ENCODE measurements at regions not wholly inside any gene's neighbourhood (a gene's known extent, or its start where the extent isn't known, plus 50 kb on each side); places are given as distances from the start of the nearest gene placed in this dataset.

- H3K27me3 ChIP-seq (ENCODE audit: control insufficient read depth in 1 of 2, insufficient read depth in 2 of 2, low read length in 2 of 2), result no peaks in the 10 kb centered on the region
- POLR2A ChIA-PET, result no interaction called here
- no peak overlapping the region for H3K27ac Mint-ChIP-seq
Measured at GRCh38 chr5:28386712-28387111, 1348.3 kb upstream of the CDH9 start.

DNA sequence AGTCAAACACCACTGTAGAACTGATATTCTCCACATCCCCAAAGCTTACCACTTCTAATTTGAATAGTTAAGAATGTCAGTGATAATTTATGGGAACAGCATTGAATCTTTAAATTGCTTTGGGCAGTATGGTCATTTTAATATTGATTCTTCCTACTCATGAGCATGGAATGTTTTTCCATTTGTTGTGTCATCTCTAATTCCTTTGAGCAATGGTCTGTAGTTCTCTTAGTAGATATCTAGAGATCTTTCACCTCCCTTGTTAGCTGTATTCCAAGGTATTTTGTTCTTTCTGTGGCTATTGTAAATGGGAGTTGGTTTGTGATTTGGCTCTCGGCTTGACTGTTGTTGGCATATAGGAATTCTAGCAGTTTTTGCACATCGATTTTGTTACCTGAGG, 1341.8 kb upstream of the CDH9 start:
- ChIA-PET CTCF (no interaction called here), POLR2A (no interaction called here)
- Mint-ChIP-seq H3K9me3 (peaks cover 17% of the 10 kb centered on the region), H3K36me3 (ENCODE audit: low read depth) (no peaks in the 10 kb centered on the region), H3K27ac (no peak overlapping the region), H3K4me1 (ENCODE audit: low read depth) (no peaks in the 10 kb centered on the region), H3K27me3 (no peaks in the 10 kb centered on the region), H3K4me3 (no peak overlapping the region)
- H3K4me1 ChIP-seq (ENCODE audit: insufficient read depth, low read length), result no peaks in the 10 kb centered on the region
- no peak for ATAC-seq (ENCODE audit: poor library complexity)
- H3K9me3 ChIP-seq (ENCODE audit: control insufficient read depth in 1 of 2, insufficient read depth in 1 of 2, low read length in 2 of 2), result no peaks in the 10 kb centered on the region
- H3K36me3 ChIP-seq (ENCODE audit: insufficient read depth, low read length), result no peaks in the 10 kb centered on the region
- no peak for TF ChIP-seq CTCF (IDR thresholded peaks at IDR 0.05)
- no peak for DNase-seq
- no peak overlapping the region for H3K27ac ChIP-seq (ENCODE audit: low read depth in 1 of 2, low read length in 2 of 2)
- no peaks in the 10 kb centered on the region for H3K27me3 ChIP-seq (ENCODE audit: control insufficient read depth in 1 of 2, insufficient read depth in 2 of 2, low read length in 2 of 2)
- intact Hi-C loops (cut with DNase I, micrococcal nuclease), result no loop called here
- H3K4me3 ChIP-seq (ENCODE audit: low read length), result no peak overlapping the region

More at GRCh38 chr5:28386712-28387111, 1348.3 kb upstream of the CDH9 start:
- TF ChIP-seq CTCF (IDR thresholded peaks at IDR 0.05), result no peak
- H3K27ac ChIP-seq (ENCODE audit: low read depth in 1 of 2, low read length in 2 of 2), result no peak overlapping the region
- H3K4me3 ChIP-seq (ENCODE audit: low read length), result no peak overlapping the region
- H3K4me1 Mint-ChIP-seq (ENCODE audit: low read depth), result no peaks in the 10 kb centered on the region
- no peaks in the 10 kb centered on the region for H3K4me1 ChIP-seq (ENCODE audit: insufficient read depth, low read length)
- peaks cover 0 to 5% of the 10 kb centered on the region in 2 experiments for H3K9me3 ChIP-seq (ENCODE audit: control insufficient read depth in 1 of 2, insufficient read depth in 1 of 2, low read length in 2 of 2)
- peaks cover 14% of the 10 kb centered on the region for H3K9me3 Mint-ChIP-seq
- CTCF ChIA-PET, result no interaction called here
- intact Hi-C loops (cut with DNase I, micrococcal nuclease), result no loop called here
- no peaks in the 10 kb centered on the region for H3K36me3 Mint-ChIP-seq (ENCODE audit: low read depth)
- no peaks in the 10 kb centered on the region for H3K27me3 Mint-ChIP-seq
- no peak for ATAC-seq (ENCODE audit: poor library complexity)
- no peaks in the 10 kb centered on the region for H3K36me3 ChIP-seq (ENCODE audit: insufficient read depth, low read length)
- no peak overlapping the region for H3K4me3 Mint-ChIP-seq
- DNase-seq, result no peak

- ChIA-PET POLR2A (no interaction called here), CTCF (no interaction called here)
- Mint-ChIP-seq H3K36me3 (ENCODE audit: low read depth) (no peaks in the 10 kb centered on the region), H3K4me1 (ENCODE audit: low read depth) (no peaks in the 10 kb centered on the region), H3K4me3 (no peak overlapping the region), H3K27me3 (no peaks in the 10 kb centered on the region), H3K27ac (no peak overlapping the region), H3K9me3 (peaks cover 19% of the 10 kb centered on the region)
- TF ChIP-seq CTCF (IDR thresholded peaks at IDR 0.05), result no peak
- Histone ChIP-seq H3K4me3 (ENCODE audit: low read length) (no peak overlapping the region), H3K27ac (ENCODE audit: low read depth in 1 of 2, low read length in 2 of 2) (no peak overlapping the region), H3K4me1 (ENCODE audit: insufficient read depth, low read length) (no peaks in the 10 kb centered on the region), H3K9me3 (ENCODE audit: control insufficient read depth in 1 of 2, insufficient read depth in 1 of 2, low read length in 2 of 2) (peaks cover 4 to 6% of the 10 kb centered on the region in 2 experiments), H3K36me3 (ENCODE audit: insufficient read depth, low read length) (no peaks in the 10 kb centered on the region), H3K27me3 (ENCODE audit: control insufficient read depth in 1 of 2, insufficient read depth in 2 of 2, low read length in 2 of 2) (no peaks in the 10 kb centered on the region)
- ATAC-seq (ENCODE audit: poor library complexity) (no peak), DNase-seq (no peak)
- intact Hi-C loops (cut with DNase I, micrococcal nuclease), result no loop called here
Measured at GRCh38 chr5:28374492-28374967, 1336.1 kb upstream of the CDH9 start.

Data from CD4-positive, alpha-beta T cell (primary cell).